ENCODE measurements at regions not wholly inside any gene's neighbourhood (a gene's known extent, or its start where the extent isn't known, plus 50 kb on each side); places are given as distances from the start of the nearest gene placed in this dataset.

GRCh38 chr4:102441978-102442911 is 58.9 kb upstream of the NFKB1 start:
- no peak for TF ChIP-seq CTCF (IDR thresholded peaks at IDR 0.05; ENCODE audit: low read length)
- TF ChIP-seq EZH2 (optimal IDR thresholded peaks at IDR 0.05; ENCODE audit: low read depth, low read length) = no peak
- TF ChIP-seq EZH2phosphoT487 (IDR thresholded peaks at IDR 0.05; ENCODE audit: low read length) = no peak
- H3K9me2 ChIP-seq (replicated peaks; ENCODE audit: insufficient read depth, low read length) = no peaks in the 10 kb centered on the region
- H3K4me3 ChIP-seq (ENCODE audit: low read length) = no peak overlapping the region
- H2AFZ ChIP-seq (ENCODE audit: low read length) = no peak overlapping the region
- H3K79me2 ChIP-seq (ENCODE audit: low read length) = no peaks in the 10 kb centered on the region
- no peak overlapping the region for H3K9ac ChIP-seq (ENCODE audit: low read length)
- H3K27me3 ChIP-seq (replicated peaks; ENCODE audit: insufficient read depth, low read length) = no peaks in the 10 kb centered on the region
- H3K27ac ChIP-seq (ENCODE audit: low read length) = no peak overlapping the region
- DNase-seq = no peak
- H3K9me3 ChIP-seq (replicated peaks; ENCODE audit: insufficient read depth, low read length) = no peaks in the 10 kb centered on the region
- H3K36me3 ChIP-seq (replicated peaks; ENCODE audit: insufficient read depth, low read length) = no peaks in the 10 kb centered on the region
- no peak overlapping the region for H3K4me2 ChIP-seq (ENCODE audit: low read depth, low read length)
- H3K4me1 ChIP-seq (ENCODE audit: low read length) = peaks cover 5% of the 10 kb centered on the region
- H3F3A ChIP-seq (ENCODE audit: insufficient read depth, low read length) = 0 out of 2 replicates have a peak, but pooled peaks cover 2% of the 10 kb centered on the region
- no peaks in the 10 kb centered on the region for H4K20me1 ChIP-seq (ENCODE audit: insufficient read depth, low read length)

GRCh38 chr4:102444752-102445151 is 56.4 kb upstream of the NFKB1 start:
- H3K4me3 ChIP-seq (ENCODE audit: low read length) = no peak overlapping the region
- no peak overlapping the region for H2AFZ ChIP-seq (ENCODE audit: low read length)
- H3K4me2 ChIP-seq (ENCODE audit: low read depth, low read length) = no peak overlapping the region
- H3K27me3 ChIP-seq (replicated peaks; ENCODE audit: insufficient read depth, low read length) = no peaks in the 10 kb centered on the region
- H3K9me2 ChIP-seq (replicated peaks; ENCODE audit: insufficient read depth, low read length) = no peaks in the 10 kb centered on the region
- no peaks in the 10 kb centered on the region for H4K20me1 ChIP-seq (ENCODE audit: insufficient read depth, low read length)
- peaks cover 11% of the 10 kb centered on the region for H3K4me1 ChIP-seq (ENCODE audit: low read length)
- no peak overlapping the region for H3K27ac ChIP-seq (ENCODE audit: low read length)
- H3K36me3 ChIP-seq (replicated peaks; ENCODE audit: insufficient read depth, low read length) = no peaks in the 10 kb centered on the region
- DNase-seq = no peak
- H3K9me3 ChIP-seq (replicated peaks; ENCODE audit: insufficient read depth, low read length) = no peaks in the 10 kb centered on the region
- no peaks in the 10 kb centered on the region for H3K79me2 ChIP-seq (ENCODE audit: low read length)
- H3F3A ChIP-seq (ENCODE audit: insufficient read depth, low read length) = 0 out of 2 replicates have a peak, but pooled peaks cover 6% of the 10 kb centered on the region
- H3K9ac ChIP-seq (ENCODE audit: low read length) = no peak overlapping the region
- TF ChIP-seq EZH2phosphoT487 (IDR thresholded peaks at IDR 0.05; ENCODE audit: low read length) (no peak), CTCF (IDR thresholded peaks at IDR 0.05; ENCODE audit: low read length) (no peak), EZH2 (optimal IDR thresholded peaks at IDR 0.05; ENCODE audit: low read depth, low read length) (no peak)

- H3K27ac ChIP-seq (ENCODE audit: low read length) = no peak overlapping the region
- H3K36me3 ChIP-seq (replicated peaks; ENCODE audit: insufficient read depth, low read length) = no peaks in the 10 kb centered on the region
- H3F3A ChIP-seq (ENCODE audit: insufficient read depth, low read length) = 0 out of 2 replicates have a peak, but pooled peaks cover 6% of the 10 kb centered on the region
- no peak for DNase-seq
- no peaks in the 10 kb centered on the region for H4K20me1 ChIP-seq (ENCODE audit: insufficient read depth, low read length)
- H3K79me2 ChIP-seq (ENCODE audit: low read length) = no peaks in the 10 kb centered on the region
- TF ChIP-seq EZH2 (optimal IDR thresholded peaks at IDR 0.05; ENCODE audit: low read depth, low read length) (no peak), EZH2phosphoT487 (IDR thresholded peaks at IDR 0.05; ENCODE audit: low read length) (no peak), CTCF (IDR thresholded peaks at IDR 0.05; ENCODE audit: low read length) (no peak)
- no peak overlapping the region for H3K4me3 ChIP-seq (ENCODE audit: low read length)
- peaks cover 11% of the 10 kb centered on the region for H3K4me1 ChIP-seq (ENCODE audit: low read length)
- H3K4me2 ChIP-seq (ENCODE audit: low read depth, low read length) = no peak overlapping the region
- H3K9me3 ChIP-seq (replicated peaks; ENCODE audit: insufficient read depth, low read length) = no peaks in the 10 kb centered on the region
- H3K9me2 ChIP-seq (replicated peaks; ENCODE audit: insufficient read depth, low read length) = no peaks in the 10 kb centered on the region
- H3K9ac ChIP-seq (ENCODE audit: low read length) = no peak overlapping the region
- H3K27me3 ChIP-seq (replicated peaks; ENCODE audit: insufficient read depth, low read length) = no peaks in the 10 kb centered on the region
- H2AFZ ChIP-seq (ENCODE audit: low read length) = no peak overlapping the region
Observed at GRCh38 chr4:102445213-102445612, 55.9 kb upstream of the NFKB1 start.

Data from MM.1S (cell line).